ENCODE measurements at regions not wholly inside any gene's neighbourhood (a gene's known extent, or its start where the extent isn't known, plus 50 kb on each side); places are given as distances from the start of the nearest gene placed in this dataset.
"Not testable (repeated sequence)": the region's sequence is repeated elsewhere in the genome, so short reads cannot be mapped to it uniquely, and the experiment has no call there.

GRCh38 chr4:116275006-116275405, 810.4 kb downstream of the TRAM1L1 start:
- no peak for DNase-seq

- DNase-seq, result no peak
Observed at GRCh38 chr4:116272336-116272735, 813.0 kb downstream of the TRAM1L1 start.

- DNase-seq, result not testable (repeated sequence)
Observed at GRCh38 chr4:116260931-116261330, 824.4 kb downstream of the TRAM1L1 start.

GRCh38 chr4:116244771-116245170, 840.6 kb downstream of the TRAM1L1 start:
- DNase-seq, result no peak

GRCh38 chr4:116243431-116243830, 841.9 kb downstream of the TRAM1L1 start:
- DNase-seq, result no peak

GRCh38 chr4:116233971-116234370, 851.4 kb downstream of the TRAM1L1 start:
- DNase-seq, result no peak

- not testable (repeated sequence) for DNase-seq
Observed at GRCh38 chr4:116231999-116232398, 853.4 kb downstream of the TRAM1L1 start.

- DNase-seq, result no peak
Observed at GRCh38 chr4:116229420-116229819, 856.0 kb downstream of the TRAM1L1 start.

GRCh38 chr4:116223040-116223732, 862.2 kb downstream of the TRAM1L1 start:
- no peak for DNase-seq

- no peak for DNase-seq
Observed at GRCh38 chr4:116217781-116218180, 867.6 kb downstream of the TRAM1L1 start.

- no peak for DNase-seq
Observed at GRCh38 chr4:116215622-116216021, 869.8 kb downstream of the TRAM1L1 start.

- DNase-seq, result no peak
Observed at GRCh38 chr4:116202524-116202923, 882.9 kb downstream of the TRAM1L1 start.

GRCh38 chr4:116197317-116197809, 888.0 kb downstream of the TRAM1L1 start:
- DNase-seq, result no peak

GRCh38 chr4:116183241-116183640, 902.1 kb downstream of the TRAM1L1 start:
- no peak for DNase-seq

GRCh38 chr4:116180157-116180601, 905.2 kb downstream of the TRAM1L1 start:
- DNase-seq, result no peak

GRCh38 chr4:116151371-116151770, 934.0 kb downstream of the TRAM1L1 start:
- DNase-seq, result not testable (repeated sequence)

- no peak for DNase-seq
Observed at GRCh38 chr4:116150152-116150551, 935.2 kb downstream of the TRAM1L1 start.

- DNase-seq, result no peak
Observed at GRCh38 chr4:116143198-116143597, 942.2 kb downstream of the TRAM1L1 start.

- no peak for DNase-seq
Observed at GRCh38 chr4:116132946-116133345, 952.4 kb downstream of the TRAM1L1 start.

- DNase-seq, result no peak
Observed at GRCh38 chr4:116126794-116127193, 958.6 kb downstream of the TRAM1L1 start.

GRCh38 chr4:116122124-116122523, 963.3 kb downstream of the TRAM1L1 start:
- no peak for DNase-seq

GRCh38 chr4:116118221-116118620, 967.2 kb downstream of the TRAM1L1 start:
- DNase-seq, result no peak

GRCh38 chr4:116112861-116113260, 972.5 kb downstream of the TRAM1L1 start:
- DNase-seq, result not testable (repeated sequence)

- DNase-seq, result no peak
Observed at GRCh38 chr4:116110713-116111112, 974.7 kb downstream of the TRAM1L1 start.

- no peak for DNase-seq
Observed at GRCh38 chr4:116108606-116109005, 976.8 kb downstream of the TRAM1L1 start.
